ENCODE measurements at regions not wholly inside any gene's neighbourhood (a gene's known extent, or its start where the extent isn't known, plus 50 kb on each side); places are given as distances from the start of the nearest gene placed in this dataset.
"Not testable (repeated sequence)": the region's sequence is repeated elsewhere in the genome, so short reads cannot be mapped to it uniquely, and the experiment has no call there.

- H3K9ac ChIP-seq (ENCODE audit: low read depth in 1 of 3, low read length in 3 of 3): no peak overlapping the region
- H3K9me3 ChIP-seq (ENCODE audit: control insufficient read depth in 3 of 3, low read length in 3 of 3): no peaks in the 10 kb centered on the region
- H3K27me3 ChIP-seq (ENCODE audit: control insufficient read depth in 3 of 3, insufficient read depth in 3 of 3, low read length in 3 of 3): peaks cover 0 to under 1% (median 0%) of the 10 kb centered on the region in 3 donors
- peaks cover 0 to under 1% (median 0%) of the 10 kb centered on the region in 3 donors for H3K4me1 ChIP-seq (ENCODE audit: control insufficient read depth in 3 of 3, insufficient read depth in 3 of 3, low read length in 3 of 3)
- H3K27ac ChIP-seq (ENCODE audit: low read depth, low read length): no peak overlapping the region
- H3K4me3 ChIP-seq (ENCODE audit: low read length in 3 of 3): no peak overlapping the region
- no peaks in the 10 kb centered on the region for H3K36me3 ChIP-seq (ENCODE audit: control insufficient read depth in 3 of 3, insufficient read depth in 3 of 3, low read length in 3 of 3)
Measured at GRCh38 chr3:13228584-13228983, 155.4 kb upstream of the IQSEC1 start.

DNA sequence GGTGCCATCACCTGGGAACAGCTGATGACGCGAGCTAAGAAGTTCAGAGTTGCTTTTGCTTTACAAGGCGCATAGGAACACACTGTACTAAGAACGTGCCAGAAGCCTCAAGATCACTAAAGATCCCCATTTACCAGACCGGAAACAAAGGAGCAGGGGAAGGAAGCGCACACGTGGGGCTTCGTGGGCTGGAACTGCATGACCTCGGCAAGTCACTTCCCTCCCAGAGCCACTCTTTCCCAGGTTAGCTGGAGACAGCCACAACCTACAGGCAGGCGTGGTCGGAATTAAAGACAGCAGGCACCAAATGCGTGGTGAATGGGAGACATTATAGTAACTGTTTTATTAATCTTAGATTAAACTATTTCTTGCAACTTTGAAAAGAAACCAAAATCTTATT is 154.9 kb upstream of the IQSEC1 start:
- not testable (repeated sequence) for H3K9me3 ChIP-seq (ENCODE audit: control insufficient read depth in 3 of 3, low read length in 3 of 3); H3K36me3 ChIP-seq (ENCODE audit: control insufficient read depth in 3 of 3, insufficient read depth in 3 of 3, low read length in 3 of 3); H3K27ac ChIP-seq (ENCODE audit: low read depth, low read length); H3K27me3 ChIP-seq (ENCODE audit: control insufficient read depth in 3 of 3, insufficient read depth in 3 of 3, low read length in 3 of 3); H3K4me1 ChIP-seq (ENCODE audit: control insufficient read depth in 3 of 3, insufficient read depth in 3 of 3, low read length in 3 of 3); H3K9ac ChIP-seq (ENCODE audit: low read depth in 1 of 3, low read length in 3 of 3); H3K4me3 ChIP-seq (ENCODE audit: low read length in 3 of 3)

- H3K9me3 ChIP-seq (ENCODE audit: control insufficient read depth in 3 of 3, low read length in 3 of 3): no peaks in the 10 kb centered on the region
- no peaks in the 10 kb centered on the region for H3K4me1 ChIP-seq (ENCODE audit: control insufficient read depth in 3 of 3, insufficient read depth in 3 of 3, low read length in 3 of 3)
- H3K36me3 ChIP-seq (ENCODE audit: control insufficient read depth in 3 of 3, insufficient read depth in 3 of 3, low read length in 3 of 3): no peaks in the 10 kb centered on the region
- no peak overlapping the region for H3K4me3 ChIP-seq (ENCODE audit: low read length in 3 of 3)
- no peak overlapping the region for H3K27ac ChIP-seq (ENCODE audit: low read depth, low read length)
- no peaks in the 10 kb centered on the region for H3K27me3 ChIP-seq (ENCODE audit: control insufficient read depth in 3 of 3, insufficient read depth in 3 of 3, low read length in 3 of 3)
- no peak overlapping the region for H3K9ac ChIP-seq (ENCODE audit: low read depth in 1 of 3, low read length in 3 of 3)
Measured at GRCh38 chr3:13227315-13228165, 154.3 kb upstream of the IQSEC1 start.

DNA sequence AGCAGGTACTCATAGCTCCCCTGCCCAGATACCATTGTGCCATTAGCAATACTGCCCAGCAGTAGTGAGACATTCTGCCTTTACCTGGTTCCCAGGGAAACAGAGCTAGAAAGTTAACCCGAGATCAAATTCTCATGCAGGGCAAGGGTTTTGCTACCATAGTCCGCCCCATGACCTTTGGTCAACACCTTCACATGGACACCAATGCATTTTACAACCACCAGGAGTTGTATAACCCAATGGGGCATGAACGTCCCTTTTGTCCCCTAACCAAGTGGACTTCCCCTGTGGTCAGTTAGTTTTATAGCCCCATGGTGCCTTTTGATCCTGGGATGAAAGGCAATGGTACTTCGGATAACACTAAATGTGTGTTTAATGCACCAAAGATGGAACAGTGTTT is 151.7 kb upstream of the IQSEC1 start:
- no peak overlapping the region for H3K4me3 ChIP-seq (ENCODE audit: low read length in 3 of 3)
- H3K4me1 ChIP-seq (ENCODE audit: control insufficient read depth in 3 of 3, insufficient read depth in 3 of 3, low read length in 3 of 3): peaks cover 0 to 10% (median 3%) of the 10 kb centered on the region in 3 donors
- H3K9me3 ChIP-seq (ENCODE audit: control insufficient read depth in 3 of 3, low read length in 3 of 3): no peaks in the 10 kb centered on the region
- H3K36me3 ChIP-seq (ENCODE audit: control insufficient read depth in 3 of 3, insufficient read depth in 3 of 3, low read length in 3 of 3): no peaks in the 10 kb centered on the region
- H3K9ac ChIP-seq (ENCODE audit: low read depth in 1 of 3, low read length in 3 of 3): no peak overlapping the region
- no peak overlapping the region for H3K27ac ChIP-seq (ENCODE audit: low read depth, low read length)
- H3K27me3 ChIP-seq (ENCODE audit: control insufficient read depth in 3 of 3, insufficient read depth in 3 of 3, low read length in 3 of 3): no peaks in the 10 kb centered on the region

DNA sequence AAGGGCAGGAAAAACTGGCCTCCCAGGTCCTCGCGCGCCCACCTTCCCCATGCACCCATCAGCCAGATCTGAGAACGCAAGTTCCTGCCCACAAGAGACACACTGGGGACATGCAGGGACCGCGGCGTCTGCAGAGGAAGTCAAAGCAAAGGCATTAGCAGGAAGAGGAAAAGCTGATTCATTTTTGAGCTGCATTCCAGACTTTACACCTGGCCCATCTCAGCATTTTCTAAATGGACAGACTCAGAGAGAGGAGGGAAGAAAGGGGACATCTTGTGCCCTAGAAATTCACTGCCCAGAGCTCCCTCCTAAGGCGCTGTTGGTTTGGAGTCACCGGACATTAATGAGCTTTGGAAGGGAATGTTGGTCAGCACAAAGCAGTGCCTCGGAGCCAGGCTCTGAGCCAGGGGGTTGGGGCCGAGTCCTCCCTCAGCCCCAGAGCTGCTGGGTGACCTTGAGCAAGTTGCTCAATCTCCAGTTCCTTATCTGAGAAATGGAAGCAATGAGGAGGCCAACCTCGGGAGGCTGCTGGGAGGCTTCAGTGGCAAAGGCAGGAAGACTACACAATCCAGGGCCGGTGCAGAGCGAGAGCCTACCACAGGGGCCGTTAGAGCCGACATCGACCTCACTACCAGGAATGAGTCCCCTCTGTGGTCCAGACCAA is 150.5 kb upstream of the IQSEC1 start:
- no peaks in the 10 kb centered on the region for H3K36me3 ChIP-seq (ENCODE audit: control insufficient read depth in 3 of 3, insufficient read depth in 3 of 3, low read length in 3 of 3)
- H3K4me1 ChIP-seq (ENCODE audit: control insufficient read depth in 3 of 3, insufficient read depth in 3 of 3, low read length in 3 of 3): peaks cover 11 to 23% (median 16%) of the 10 kb centered on the region in 3 donors
- no peak overlapping the region for H3K27ac ChIP-seq (ENCODE audit: low read depth, low read length)
- no peaks in the 10 kb centered on the region for H3K9me3 ChIP-seq (ENCODE audit: control insufficient read depth in 3 of 3, low read length in 3 of 3)
- no peak overlapping the region for H3K9ac ChIP-seq (ENCODE audit: low read depth in 1 of 3, low read length in 3 of 3)
- no peaks in the 10 kb centered on the region for H3K27me3 ChIP-seq (ENCODE audit: control insufficient read depth in 3 of 3, insufficient read depth in 3 of 3, low read length in 3 of 3)
- no peak overlapping the region for H3K4me3 ChIP-seq (ENCODE audit: low read length in 3 of 3)

GRCh38 chr3:13222891-13223573 is 149.8 kb upstream of the IQSEC1 start:
- H3K27ac ChIP-seq (ENCODE audit: low read depth, low read length): no peak overlapping the region
- H3K4me3 ChIP-seq (ENCODE audit: low read length in 3 of 3): no peak overlapping the region
- H3K4me1 ChIP-seq (ENCODE audit: control insufficient read depth in 3 of 3, insufficient read depth in 3 of 3, low read length in 3 of 3): peaks cover 12 to 25% (median 17%) of the 10 kb centered on the region in 3 donors
- H3K27me3 ChIP-seq (ENCODE audit: control insufficient read depth in 3 of 3, insufficient read depth in 3 of 3, low read length in 3 of 3): no peaks in the 10 kb centered on the region
- no peak overlapping the region for H3K9ac ChIP-seq (ENCODE audit: low read depth in 1 of 3, low read length in 3 of 3)
- no peaks in the 10 kb centered on the region for H3K9me3 ChIP-seq (ENCODE audit: control insufficient read depth in 3 of 3, low read length in 3 of 3)
- no peaks in the 10 kb centered on the region for H3K36me3 ChIP-seq (ENCODE audit: control insufficient read depth in 3 of 3, insufficient read depth in 3 of 3, low read length in 3 of 3)

DNA sequence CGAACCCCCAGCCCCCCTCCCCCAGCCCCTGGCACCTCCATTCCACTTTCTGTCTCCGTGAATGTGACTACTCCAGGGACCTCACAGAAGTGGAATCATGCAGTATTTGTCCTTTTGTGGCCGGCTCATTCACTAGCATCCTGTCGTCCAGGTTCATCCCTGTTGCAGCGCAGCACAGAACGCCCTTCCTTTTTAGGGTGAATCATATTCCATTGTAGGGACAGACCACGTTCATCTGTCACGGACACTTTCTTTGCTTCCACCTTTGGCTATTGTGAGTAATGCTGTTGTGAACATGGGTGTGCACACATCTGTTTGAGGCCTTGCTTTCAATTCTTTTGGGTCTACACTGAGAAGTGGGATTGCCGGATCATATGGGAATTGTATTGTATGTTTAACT is 148.9 kb upstream of the IQSEC1 start:
- H3K27ac ChIP-seq (ENCODE audit: low read depth, low read length): no peak overlapping the region
- H3K9ac ChIP-seq (ENCODE audit: low read depth in 1 of 3, low read length in 3 of 3): no peak overlapping the region
- H3K4me3 ChIP-seq (ENCODE audit: low read length in 3 of 3): no peak overlapping the region
- H3K36me3 ChIP-seq (ENCODE audit: control insufficient read depth in 3 of 3, insufficient read depth in 3 of 3, low read length in 3 of 3): no peaks in the 10 kb centered on the region
- H3K9me3 ChIP-seq (ENCODE audit: control insufficient read depth in 3 of 3, low read length in 3 of 3): no peaks in the 10 kb centered on the region
- H3K27me3 ChIP-seq (ENCODE audit: control insufficient read depth in 3 of 3, insufficient read depth in 3 of 3, low read length in 3 of 3): no peaks in the 10 kb centered on the region
- H3K4me1 ChIP-seq (ENCODE audit: control insufficient read depth in 3 of 3, insufficient read depth in 3 of 3, low read length in 3 of 3): peaks cover 12 to 25% (median 17%) of the 10 kb centered on the region in 3 donors

DNA sequence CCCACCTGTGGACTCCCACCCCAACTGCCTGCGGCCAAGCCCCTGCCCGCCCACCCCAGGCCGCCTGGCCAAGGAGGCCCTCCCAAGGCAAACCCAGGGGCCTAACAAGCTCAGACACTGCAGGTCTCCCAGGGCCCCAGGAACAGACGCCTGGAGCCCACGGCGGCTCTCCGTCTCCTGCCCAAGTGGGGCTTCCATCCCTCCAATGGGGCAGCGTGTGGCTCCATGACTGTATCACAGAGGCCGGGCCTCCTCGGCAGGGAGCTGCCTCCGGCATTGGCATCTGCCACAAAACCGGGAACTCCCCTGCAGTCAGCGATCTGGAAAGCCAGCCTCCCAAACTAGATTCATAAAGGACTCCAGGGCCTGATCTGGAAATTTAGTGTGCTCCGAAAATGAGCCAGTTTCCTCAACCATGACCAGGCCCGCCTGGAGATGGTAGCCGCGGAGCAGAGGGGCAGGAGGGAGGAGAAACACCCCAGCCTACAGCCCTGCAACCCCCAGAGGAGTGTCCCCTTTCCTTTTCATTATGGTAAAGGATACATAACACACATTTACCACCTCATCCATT is 148.3 kb upstream of the IQSEC1 start:
- H3K9ac ChIP-seq (ENCODE audit: low read depth in 1 of 3, low read length in 3 of 3): no peak overlapping the region
- peaks cover 12 to 25% (median 17%) of the 10 kb centered on the region in 3 donors for H3K4me1 ChIP-seq (ENCODE audit: control insufficient read depth in 3 of 3, insufficient read depth in 3 of 3, low read length in 3 of 3)
- H3K36me3 ChIP-seq (ENCODE audit: control insufficient read depth in 3 of 3, insufficient read depth in 3 of 3, low read length in 3 of 3): no peaks in the 10 kb centered on the region
- no peaks in the 10 kb centered on the region for H3K9me3 ChIP-seq (ENCODE audit: control insufficient read depth in 3 of 3, low read length in 3 of 3)
- no peak overlapping the region for H3K4me3 ChIP-seq (ENCODE audit: low read length in 3 of 3)
- no peaks in the 10 kb centered on the region for H3K27me3 ChIP-seq (ENCODE audit: control insufficient read depth in 3 of 3, insufficient read depth in 3 of 3, low read length in 3 of 3)
- no peak overlapping the region for H3K27ac ChIP-seq (ENCODE audit: low read depth, low read length)

DNA sequence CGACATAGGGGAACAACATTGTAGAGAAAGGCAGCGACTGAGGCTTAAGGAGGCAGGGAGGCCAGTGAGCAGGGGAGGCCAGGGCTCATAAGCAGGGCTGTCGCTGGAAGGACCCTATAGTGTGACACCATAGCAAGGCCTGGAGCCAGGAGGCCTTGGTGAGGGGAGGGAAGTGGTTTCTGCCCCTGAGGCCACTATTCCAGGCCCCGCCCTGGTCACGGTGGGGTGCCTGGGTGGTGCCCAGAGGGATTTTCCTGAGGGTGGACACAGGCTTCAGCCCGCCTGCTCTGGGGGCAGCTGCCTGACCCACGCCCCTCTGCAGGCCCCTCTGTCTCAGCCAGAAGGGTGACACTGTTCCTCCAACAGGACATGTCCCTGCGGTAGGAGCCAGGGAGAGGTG is 147.8 kb upstream of the IQSEC1 start:
- H3K36me3 ChIP-seq (ENCODE audit: control insufficient read depth in 3 of 3, insufficient read depth in 3 of 3, low read length in 3 of 3): no peaks in the 10 kb centered on the region

More for the DNA sequence above, 147.8 kb upstream of the IQSEC1 start:
- Histone ChIP-seq H3K27ac (ENCODE audit: low read depth, low read length) (no peak overlapping the region), H3K4me1 (ENCODE audit: control insufficient read depth in 3 of 3, insufficient read depth in 3 of 3, low read length in 3 of 3) (peaks cover 12 to 29% (median 20%) of the 10 kb centered on the region in 3 donors), H3K27me3 (ENCODE audit: control insufficient read depth in 3 of 3, insufficient read depth in 3 of 3, low read length in 3 of 3) (no peaks in the 10 kb centered on the region), H3K9me3 (ENCODE audit: control insufficient read depth in 3 of 3, low read length in 3 of 3) (no peaks in the 10 kb centered on the region), H3K4me3 (ENCODE audit: low read length in 3 of 3) (no peak overlapping the region), H3K9ac (ENCODE audit: low read depth in 1 of 3, low read length in 3 of 3) (no peak overlapping the region)

All from skeletal muscle tissue (tissue), 3 donors.